A673 (cell line): ENCODE measurements at regions not wholly inside any gene's neighbourhood (a gene's known extent, or its start where the extent isn't known, plus 50 kb on each side); places are given as distances from the start of the nearest gene placed in this dataset.

Source experiments
- EZH2 ChIP-seq: fragments of 200-600 bp; sonication (generic); IDR thresholded peaks from 2 replicates; pipeline ENCODE4 v1.6.1; 2017; ENCODE audit warnings: borderline replicate concordance, low read depth, mild to moderate bottlenecking, mixed read lengths, antibody characterized with exemption, low read length; ENCODE audit not compliant: poor library complexity, severe bottlenecking
- TF ChIP-seq, protein P1 (sequence below): fragments of 300-800, 200-600 bp; sonication (generic); conservative IDR thresholded peaks from 2 replicates; pipeline ENCODE4 v1.5.1; 2017; ENCODE audit warnings: low read depth, mild to moderate bottlenecking, antibody characterized with exemption, low read length, moderate library complexity, mixed read lengths

DNA sequence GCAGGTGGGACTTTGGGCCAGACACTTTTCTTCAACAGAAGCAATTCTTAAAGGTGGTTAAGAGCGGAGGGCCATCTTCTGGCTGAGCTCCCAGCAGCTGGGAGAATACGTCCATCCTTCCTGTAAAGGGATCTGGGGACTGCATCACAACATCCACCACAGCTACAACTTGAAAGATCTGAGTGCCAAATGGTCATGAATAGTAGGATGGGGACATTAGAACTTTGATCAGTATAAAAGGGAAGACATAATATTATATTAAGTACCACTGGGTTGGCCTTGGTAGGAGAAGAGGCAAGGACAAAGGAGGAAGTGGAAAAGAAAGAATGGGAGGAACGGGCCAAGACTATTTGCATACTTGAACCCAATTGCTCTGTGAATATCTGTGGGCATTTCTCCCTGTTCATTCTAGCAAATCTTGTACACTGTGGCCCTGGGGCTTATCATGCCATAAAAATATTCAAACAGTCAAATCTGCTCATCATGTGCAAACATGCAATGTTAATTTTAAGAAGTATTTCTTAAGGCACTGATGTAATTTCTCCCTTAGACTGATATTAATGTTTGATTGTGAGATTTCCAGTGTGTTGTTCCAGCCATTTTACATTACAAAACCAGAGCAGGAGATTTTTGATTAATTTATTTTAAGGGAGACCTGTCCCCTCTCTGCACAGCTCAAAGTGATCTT is 65.5 kb upstream of the CREB5 start:
- TF ChIP-seq, protein P1, sequence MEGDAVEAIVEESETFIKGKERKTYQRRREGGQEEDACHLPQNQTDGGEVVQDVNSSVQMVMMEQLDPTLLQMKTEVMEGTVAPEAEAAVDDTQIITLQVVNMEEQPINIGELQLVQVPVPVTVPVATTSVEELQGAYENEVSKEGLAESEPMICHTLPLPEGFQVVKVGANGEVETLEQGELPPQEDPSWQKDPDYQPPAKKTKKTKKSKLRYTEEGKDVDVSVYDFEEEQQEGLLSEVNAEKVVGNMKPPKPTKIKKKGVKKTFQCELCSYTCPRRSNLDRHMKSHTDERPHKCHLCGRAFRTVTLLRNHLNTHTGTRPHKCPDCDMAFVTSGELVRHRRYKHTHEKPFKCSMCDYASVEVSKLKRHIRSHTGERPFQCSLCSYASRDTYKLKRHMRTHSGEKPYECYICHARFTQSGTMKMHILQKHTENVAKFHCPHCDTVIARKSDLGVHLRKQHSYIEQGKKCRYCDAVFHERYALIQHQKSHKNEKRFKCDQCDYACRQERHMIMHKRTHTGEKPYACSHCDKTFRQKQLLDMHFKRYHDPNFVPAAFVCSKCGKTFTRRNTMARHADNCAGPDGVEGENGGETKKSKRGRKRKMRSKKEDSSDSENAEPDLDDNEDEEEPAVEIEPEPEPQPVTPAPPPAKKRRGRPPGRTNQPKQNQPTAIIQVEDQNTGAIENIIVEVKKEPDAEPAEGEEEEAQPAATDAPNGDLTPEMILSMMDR: no peak
- TF ChIP-seq EZH2: no peak
